CD8-positive, alpha-beta memory T cell (primary cell): ENCODE measurements at regions not wholly inside any gene's neighbourhood (a gene's known extent, or its start where the extent isn't known, plus 50 kb on each side); places are given as distances from the start of the nearest gene placed in this dataset.

Experiments used
- CTCF ChIA-PET: fragments of 350-600 bp; sonication (Branson Sonifier 250); formaldehyde crosslinking; loops from one replicate; lab custom pipeline; 2021; ENCODE audit warnings: antibody characterized with exemption; lab: Charles Lee
- POLR2A ChIA-PET: fragments of 350-600 bp; sonication (Branson Sonifier 250); formaldehyde crosslinking; loops from one replicate; lab custom pipeline; 2021; ENCODE audit warnings: antibody characterized with exemption; lab: Charles Lee
- DNase-seq, 5 donors: peaks; one replicate each; pipeline versions ENCODE4 v3.0.0 to v3.0.0-alpha.2; 2020 to 2022; ENCODE audit warnings: mixed read lengths in 1 of 5
- H3K27ac ChIP-seq: one replicate; pipeline ENCODE4 v1.7.0; 2013; ENCODE audit warnings: low read depth, mild to moderate bottlenecking, low read length, moderate library complexity
- H3K27me3 ChIP-seq: 2 replicates; pipeline ENCODE4 v1.7.0; 2013; ENCODE audit warnings: low read length, mild to moderate bottlenecking; ENCODE audit not compliant: insufficient read depth, poor library complexity, severe bottlenecking
- H3K36me3 ChIP-seq: 2 replicates; pipeline ENCODE4 v1.7.0; 2013; ENCODE audit warnings: mild to moderate bottlenecking, low read length, moderate library complexity; ENCODE audit not compliant: insufficient read depth
- H3K4me1 ChIP-seq: 2 replicates; pipeline ENCODE4 v1.7.0; 2013; ENCODE audit warnings: mild to moderate bottlenecking, low read length, moderate library complexity; ENCODE audit not compliant: insufficient read depth
- H3K4me3 ChIP-seq: 2 replicates; pipeline ENCODE4 v1.7.0; 2013; ENCODE audit warnings: mild to moderate bottlenecking, low read length
- H3K9me3 ChIP-seq: 2 replicates; pipeline ENCODE4 v1.7.0; 2013; ENCODE audit warnings: mild to moderate bottlenecking, low read length
- H3K27ac Mint-ChIP-seq, 8 donors: one replicate each; pipeline ENCODE4 v1.8.0; 2020 to 2021; ENCODE audit warnings: mixed read lengths in 8 of 8, mild to moderate bottlenecking in 6 of 8, inconsistent platforms in 3 of 8, moderate library complexity in 3 of 8
- H3K27me3 Mint-ChIP-seq, 2 donors: one replicate each; pipeline ENCODE4 v1.8.0; 2020 to 2021; ENCODE audit warnings: mixed read lengths in 2 of 2, mild to moderate bottlenecking in 1 of 2, moderate library complexity in 1 of 2
- H3K36me3 Mint-ChIP-seq, 3 donors: one replicate each; pipeline ENCODE4 v1.8.0; 2020 to 2021; ENCODE audit warnings: mixed read lengths in 3 of 3, inconsistent platforms in 1 of 3, mild to moderate bottlenecking in 1 of 3
- H3K4me1 Mint-ChIP-seq, 3 donors: one replicate each; pipeline ENCODE4 v1.8.0; 2020 to 2021; ENCODE audit warnings: mixed read lengths in 3 of 3, inconsistent platforms in 1 of 3, mild to moderate bottlenecking in 1 of 3
- H3K4me3 Mint-ChIP-seq, 7 donors: one replicate each; pipeline ENCODE4 v1.8.0; 2020 to 2021; ENCODE audit warnings: mixed read lengths in 7 of 7, mild to moderate bottlenecking in 6 of 7, moderate library complexity in 4 of 7, inconsistent platforms in 2 of 7
- H3K9me3 Mint-ChIP-seq, 5 donors: one replicate each; pipeline ENCODE4 v1.8.0; 2020 to 2022; ENCODE audit warnings: mixed read lengths in 5 of 5, mild to moderate bottlenecking in 3 of 5, moderate library complexity in 2 of 5, inconsistent platforms in 1 of 5

DNA sequence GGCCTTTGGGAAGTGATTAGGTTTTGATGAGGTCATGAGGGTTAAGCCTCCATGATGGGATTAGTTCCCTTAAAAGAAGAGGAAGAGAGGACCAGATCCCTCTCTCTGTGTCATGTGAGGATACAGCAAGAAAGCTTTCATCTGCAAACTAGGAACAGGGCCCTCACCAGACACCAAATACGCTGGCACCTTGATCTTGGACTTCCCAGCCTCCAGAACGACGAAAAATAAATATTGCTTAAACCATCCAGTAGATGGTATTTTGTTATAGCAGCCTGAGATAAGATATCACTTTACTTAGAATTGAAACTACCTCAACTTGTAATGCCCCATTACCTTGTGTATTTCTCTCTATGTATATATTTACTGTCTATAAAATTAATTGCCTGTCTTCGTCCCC lies 65.4 kb upstream of the NNAT start:
- no peaks in the 10 kb centered on the region for H3K27me3 ChIP-seq
- ChIA-PET CTCF (no interaction called here), POLR2A (no interaction called here)
- H3K4me3 ChIP-seq: no peak overlapping the region
- H3K9me3 ChIP-seq: peaks cover 9% of the 10 kb centered on the region
- no peaks in the 10 kb centered on the region for H3K36me3 ChIP-seq
- no peaks in the 10 kb centered on the region for H3K4me1 Mint-ChIP-seq
- H3K9me3 Mint-ChIP-seq: peaks cover 28 to 48% (median 36%) of the 10 kb centered on the region in 5 donors
- H3K4me1 ChIP-seq: no peaks in the 10 kb centered on the region
- H3K36me3 Mint-ChIP-seq: peaks cover 1 to 45% (median 7%) of the 10 kb centered on the region in 3 donors
- H3K27ac ChIP-seq: no peak overlapping the region
- H3K4me3 Mint-ChIP-seq: no peak overlapping the region
- no peak for DNase-seq
- no peak overlapping the region for H3K27ac Mint-ChIP-seq
- peaks cover 19 to 38% of the 10 kb centered on the region in 2 donors for H3K27me3 Mint-ChIP-seq

DNA sequence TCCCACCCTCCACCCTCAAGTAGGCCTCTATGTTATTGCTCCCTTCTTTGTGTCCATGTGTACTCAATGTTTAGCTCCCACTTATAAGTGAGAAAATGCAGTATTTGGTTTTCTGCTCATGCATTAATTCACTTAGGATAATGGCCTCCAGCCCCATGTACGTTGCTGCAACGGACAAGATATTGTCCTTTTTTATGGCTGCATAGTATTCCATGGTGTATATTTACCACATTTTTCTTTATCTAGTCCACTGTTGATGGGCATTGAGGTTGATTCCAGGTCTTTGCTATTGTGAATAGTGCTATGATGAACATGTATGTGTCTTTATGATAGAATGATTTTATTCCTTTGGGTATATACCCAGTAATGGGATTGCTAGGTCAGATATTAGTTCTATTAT lies 64.1 kb upstream of the NNAT start:
- Mint-ChIP-seq H3K4me1 (no peaks in the 10 kb centered on the region), H3K9me3 (peaks cover 28 to 48% (median 37%) of the 10 kb centered on the region in 5 donors), H3K36me3 (peaks cover 1 to 45% (median 7%) of the 10 kb centered on the region in 3 donors), H3K27me3 (peaks cover 19 to 41% of the 10 kb centered on the region in 2 donors), H3K27ac (no peak overlapping the region), H3K4me3 (peak overlapping the region in 1 of 7 donors; percentile 25)
- no peak for DNase-seq
- POLR2A ChIA-PET: no interaction called here
- Histone ChIP-seq H3K4me3 (no peak overlapping the region), H3K9me3 (peaks cover 9% of the 10 kb centered on the region), H3K27ac (no peak overlapping the region), H3K36me3 (no peaks in the 10 kb centered on the region), H3K4me1 (no peaks in the 10 kb centered on the region), H3K27me3 (no peaks in the 10 kb centered on the region)
- CTCF ChIA-PET: no interaction called here

DNA sequence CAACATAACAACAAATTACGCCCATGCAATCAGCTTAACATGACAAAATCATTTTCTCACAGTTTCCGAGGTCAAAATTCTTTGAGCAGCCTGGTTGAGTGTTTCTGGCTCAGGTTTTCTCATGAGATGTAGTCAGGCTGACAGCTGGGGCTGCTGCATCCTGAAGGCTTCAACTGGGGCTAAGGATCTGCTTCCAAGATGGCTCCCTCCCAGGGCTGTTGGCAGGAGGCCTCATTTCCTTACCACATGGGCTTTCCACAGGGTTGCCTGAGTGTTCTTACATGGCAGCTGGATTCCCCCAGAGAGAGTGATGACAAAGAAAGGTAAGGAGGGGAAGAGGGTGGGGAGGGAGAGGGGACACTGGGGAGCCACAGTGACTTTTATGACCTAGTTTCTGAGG lies 63.1 kb upstream of the NNAT start:
- H3K4me1 ChIP-seq: no peaks in the 10 kb centered on the region
- no peaks in the 10 kb centered on the region for H3K27me3 ChIP-seq
- no peak overlapping the region for H3K27ac ChIP-seq
- H3K4me3 ChIP-seq: no peak overlapping the region
- ChIA-PET CTCF (no interaction called here), POLR2A (no interaction called here)
- peaks cover 28 to 48% (median 37%) of the 10 kb centered on the region in 5 donors for H3K9me3 Mint-ChIP-seq
- no peak overlapping the region for H3K4me3 Mint-ChIP-seq
- peaks cover 9% of the 10 kb centered on the region for H3K9me3 ChIP-seq
- no peak overlapping the region for H3K27ac Mint-ChIP-seq
- H3K27me3 Mint-ChIP-seq: peaks cover 19 to 41% of the 10 kb centered on the region in 2 donors
- no peaks in the 10 kb centered on the region for H3K36me3 ChIP-seq
- DNase-seq: no peak
- H3K36me3 Mint-ChIP-seq: peaks cover 1 to 45% (median 7%) of the 10 kb centered on the region in 3 donors
- no peaks in the 10 kb centered on the region for H3K4me1 Mint-ChIP-seq

DNA sequence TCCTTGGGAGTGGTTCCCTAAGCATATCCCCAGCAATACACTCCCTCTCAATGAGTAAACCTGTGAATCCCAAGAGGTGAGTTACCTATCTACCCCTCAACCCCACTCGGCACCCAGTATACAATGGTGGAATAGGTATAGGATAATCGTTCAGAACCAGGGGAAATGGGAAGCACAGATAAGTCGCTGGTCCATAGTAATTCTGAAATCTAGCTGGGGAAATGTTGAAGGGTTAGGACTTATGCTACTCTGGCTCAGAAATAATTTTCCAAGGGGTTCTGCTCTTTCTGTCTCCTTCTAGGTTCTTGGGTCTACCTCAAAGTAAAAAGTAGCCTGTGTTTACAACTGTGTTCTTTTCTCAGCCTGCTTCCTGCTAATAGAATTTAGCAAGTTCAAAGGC lies 62.3 kb upstream of the NNAT start:
- peaks cover 28 to 48% (median 37%) of the 10 kb centered on the region in 5 donors for H3K9me3 Mint-ChIP-seq
- Histone ChIP-seq H3K27me3 (no peaks in the 10 kb centered on the region), H3K4me1 (no peaks in the 10 kb centered on the region), H3K36me3 (no peaks in the 10 kb centered on the region), H3K4me3 (no peak overlapping the region), H3K27ac (no peak overlapping the region), H3K9me3 (peaks cover 9% of the 10 kb centered on the region)
- peaks cover 17 to 39% of the 10 kb centered on the region in 2 donors for H3K27me3 Mint-ChIP-seq
- H3K4me3 Mint-ChIP-seq: no peak overlapping the region
- no peak for DNase-seq
- ChIA-PET CTCF (no interaction called here), POLR2A (no interaction called here)
- H3K4me1 Mint-ChIP-seq: no peaks in the 10 kb centered on the region
- peaks cover 1 to 45% (median 7%) of the 10 kb centered on the region in 3 donors for H3K36me3 Mint-ChIP-seq
- no peak overlapping the region for H3K27ac Mint-ChIP-seq

DNA sequence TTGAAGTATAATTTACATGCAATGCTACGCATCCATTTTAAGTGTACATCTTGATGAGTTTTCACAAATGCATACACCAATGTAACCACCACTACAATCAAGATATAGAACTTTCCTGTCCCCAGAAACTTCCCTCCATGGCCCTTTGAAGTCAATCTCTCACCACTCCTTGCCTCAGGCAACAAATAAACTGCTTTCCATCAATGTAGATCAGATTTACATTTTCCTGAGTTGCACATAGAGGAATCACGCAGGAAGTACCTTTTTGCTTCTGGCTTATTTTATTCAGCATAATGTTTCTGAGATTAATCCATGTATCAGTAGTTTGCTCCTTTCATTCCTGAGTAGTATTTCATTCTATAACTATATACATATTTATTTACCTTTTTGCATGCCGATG lies 59.6 kb upstream of the NNAT start:
- H3K9me3 Mint-ChIP-seq: peaks cover 19 to 28% (median 21%) of the 10 kb centered on the region in 5 donors
- H3K4me3 ChIP-seq: no peak overlapping the region
- DNase-seq: no peak
- no peaks in the 10 kb centered on the region for H3K4me1 ChIP-seq
- no peaks in the 10 kb centered on the region for H3K27me3 ChIP-seq
- no peak overlapping the region for H3K27ac ChIP-seq
- peaks cover 1 to 35% (median 4%) of the 10 kb centered on the region in 3 donors for H3K36me3 Mint-ChIP-seq
- H3K4me1 Mint-ChIP-seq: no peaks in the 10 kb centered on the region
- no peaks in the 10 kb centered on the region for H3K9me3 ChIP-seq
- H3K36me3 ChIP-seq: no peaks in the 10 kb centered on the region
- no peak overlapping the region for H3K4me3 Mint-ChIP-seq
- peaks cover 17 to 40% of the 10 kb centered on the region in 2 donors for H3K27me3 Mint-ChIP-seq
- CTCF ChIA-PET: no interaction called here
- H3K27ac Mint-ChIP-seq: no peak overlapping the region
- POLR2A ChIA-PET: no interaction called here

DNA sequence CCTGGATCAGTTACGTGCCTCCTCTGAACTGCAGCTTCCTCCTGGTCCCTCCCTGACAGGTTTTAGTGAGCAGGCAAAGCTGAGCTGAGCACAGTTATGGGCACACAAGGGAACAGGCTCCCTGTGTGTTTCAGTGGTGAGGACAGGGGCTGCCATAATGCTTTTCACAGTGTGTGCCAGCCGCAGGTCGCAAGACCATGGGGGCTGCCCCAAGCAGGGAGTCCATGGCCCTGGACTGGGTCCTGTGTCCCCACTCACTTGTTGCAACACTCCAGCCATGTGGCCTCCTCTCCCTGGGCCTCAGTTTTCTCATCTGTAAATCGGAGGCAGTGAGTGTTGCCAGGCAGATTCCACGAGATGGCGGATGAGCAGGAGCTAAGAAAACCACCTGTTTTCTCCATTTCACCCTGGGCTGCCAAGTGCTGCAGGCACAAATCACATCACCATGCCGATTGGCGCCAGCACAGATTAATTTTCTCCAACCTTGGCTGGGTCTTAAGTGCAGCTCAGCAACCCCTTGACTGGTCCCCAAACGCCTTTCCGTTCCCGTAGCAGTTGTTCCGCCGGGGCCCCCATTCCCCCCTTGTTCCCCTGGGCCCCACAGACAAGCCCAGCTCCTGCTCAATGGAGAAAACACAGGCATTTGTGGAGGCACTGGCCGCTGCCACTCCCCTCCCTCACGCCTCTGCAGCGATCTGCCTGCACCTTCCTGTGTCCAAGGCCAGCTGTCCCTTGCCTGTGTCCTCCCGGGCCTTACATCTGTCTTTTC lies 57.1 kb upstream of the NNAT start:
- CTCF ChIA-PET: no interaction called here

DNA sequence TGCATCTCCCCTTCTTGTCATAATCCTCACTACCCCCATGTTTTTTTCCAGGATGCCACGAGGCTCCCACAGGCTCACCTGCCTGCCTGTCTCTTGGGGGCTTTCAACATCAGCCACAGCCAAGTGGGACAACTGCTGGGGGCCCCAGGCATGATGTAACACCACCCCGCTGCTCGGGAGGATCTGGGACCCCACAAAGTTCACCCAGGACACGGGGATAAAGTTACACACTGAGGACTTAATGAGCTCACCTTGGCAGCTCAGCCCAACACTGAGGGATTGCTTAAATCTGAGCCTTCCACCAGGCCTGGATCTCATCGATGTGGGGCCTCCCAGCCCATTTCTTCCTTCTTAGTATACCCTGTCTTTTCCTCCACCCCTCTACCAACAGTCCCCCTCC lies 56.4 kb upstream of the NNAT start:
- H3K36me3 Mint-ChIP-seq: peaks cover 0 to 9% (median 2%) of the 10 kb centered on the region in 3 donors
- no peak for DNase-seq
- H3K4me1 ChIP-seq: no peaks in the 10 kb centered on the region
- no peak overlapping the region for H3K4me3 Mint-ChIP-seq
- H3K4me3 ChIP-seq: no peak overlapping the region
- CTCF ChIA-PET: no interaction called here
- POLR2A ChIA-PET: no interaction called here
- peaks cover 0 to 5% (median 0%) of the 10 kb centered on the region in 5 donors for H3K9me3 Mint-ChIP-seq
- no peaks in the 10 kb centered on the region for H3K9me3 ChIP-seq
- H3K27ac Mint-ChIP-seq: no peak overlapping the region
- H3K27me3 ChIP-seq: peaks cover 2% of the 10 kb centered on the region
- no peak overlapping the region for H3K27ac ChIP-seq
- H3K4me1 Mint-ChIP-seq: no peaks in the 10 kb centered on the region
- H3K36me3 ChIP-seq: no peaks in the 10 kb centered on the region
- peaks cover 11 to 42% of the 10 kb centered on the region in 2 donors for H3K27me3 Mint-ChIP-seq

More for the DNA sequence above, 57.1 kb upstream of the NNAT start:
- H3K4me3 Mint-ChIP-seq: no peak overlapping the region
- no peaks in the 10 kb centered on the region for H3K27me3 ChIP-seq
- no peak overlapping the region for H3K27ac Mint-ChIP-seq
- POLR2A ChIA-PET: no interaction called here
- H3K27ac ChIP-seq: no peak overlapping the region
- H3K27me3 Mint-ChIP-seq: peaks cover 8 to 39% of the 10 kb centered on the region in 2 donors
- H3K4me1 Mint-ChIP-seq: no peaks in the 10 kb centered on the region
- no peak for DNase-seq
- H3K9me3 Mint-ChIP-seq: peaks cover 0 to 11% (median 5%) of the 10 kb centered on the region in 5 donors
- H3K4me1 ChIP-seq: no peaks in the 10 kb centered on the region
- H3K36me3 Mint-ChIP-seq: peaks cover 0 to 13% (median 2%) of the 10 kb centered on the region in 3 donors
- no peaks in the 10 kb centered on the region for H3K9me3 ChIP-seq
- no peak overlapping the region for H3K4me3 ChIP-seq
- no peaks in the 10 kb centered on the region for H3K36me3 ChIP-seq
